ENCODE measurements at regions not wholly inside any gene's neighbourhood (a gene's known extent, or its start where the extent isn't known, plus 50 kb on each side); places are given as distances from the start of the nearest gene placed in this dataset.

GRCh38 chr1:38598118-38598517, 261.5 kb downstream of the RRAGC start:
- TF ChIP-seq CTCF (conservative IDR thresholded peaks at IDR 0.05) (no peak), EZH2 (IDR thresholded peaks at IDR 0.05; ENCODE audit: low read depth) (no peak)

All from PC-9 (cell line).